Neuronal stem cell (in vitro differentiated cells): ENCODE measurements at regions not wholly inside any gene's neighbourhood (a gene's known extent, or its start where the extent isn't known, plus 50 kb on each side); places are given as distances from the start of the nearest gene placed in this dataset.

Source experiments
- DNase-seq: peaks from one replicate; pipeline ENCODE4 v3.0.0-alpha.2; 2013; ENCODE audit warnings: low spot score
- H2AFZ ChIP-seq: one replicate; pipeline ENCODE4 v1.6.1; 2013; ENCODE audit warnings: mild to moderate bottlenecking, low read length, inconsistent platforms
- H2AK5ac ChIP-seq: 2 replicates; pipeline ENCODE4 v1.6.1; 2013; ENCODE audit warnings: low read depth, mild to moderate bottlenecking, inconsistent platforms, low read length, moderate library complexity, mixed read lengths
- H2BK120ac ChIP-seq: 2 replicates; pipeline ENCODE4 v1.6.1; 2013; ENCODE audit warnings: low read depth, mild to moderate bottlenecking, inconsistent platforms, low read length, moderate library complexity, mixed read lengths
- H2BK12ac ChIP-seq: one replicate; pipeline ENCODE4 v1.6.1; 2013; ENCODE audit warnings: low read length, inconsistent platforms
- H2BK15ac ChIP-seq: 2 replicates; pipeline ENCODE4 v1.6.1; 2013; ENCODE audit warnings: mild to moderate bottlenecking, low read length, inconsistent platforms, mixed read lengths
- H2BK5ac ChIP-seq: one replicate; pipeline ENCODE4 v1.6.1; 2013; ENCODE audit warnings: inconsistent platforms, mild to moderate bottlenecking, low read length, moderate library complexity
- H3K14ac ChIP-seq: one replicate; pipeline ENCODE4 v1.6.1; 2013; ENCODE audit warnings: low read length, inconsistent platforms
- H3K18ac ChIP-seq: 2 replicates; pipeline ENCODE4 v1.6.1; 2013; ENCODE audit warnings: low read length, inconsistent platforms
- H3K23ac ChIP-seq: 2 replicates; pipeline ENCODE4 v1.6.1; 2013; ENCODE audit warnings: low read depth, mild to moderate bottlenecking, mixed read lengths, low read length, inconsistent platforms; ENCODE audit not compliant: poor library complexity
- H3K27ac ChIP-seq: replicated peaks from 3 replicates; pipeline ENCODE4 v1.5.1; 2013; ENCODE audit warnings: low read length, inconsistent platforms
- H3K27me3 ChIP-seq, 3 experiments: 2 replicates each; pipeline ENCODE4 v1.6.1; 2013; ENCODE audit warnings: low read length in 3 of 3, mild to moderate bottlenecking in 2 of 3, inconsistent platforms in 1 of 3, low read depth in 1 of 3, mixed read lengths in 1 of 3, moderate library complexity in 1 of 3; ENCODE audit not compliant: control insufficient read depth in 3 of 3, insufficient read depth in 3 of 3
- H3K36me3 ChIP-seq, 2 donors: replicated peaks in 1 of 2; 2 replicates each; pipeline ENCODE4 v1.6.1; 2013; ENCODE audit warnings: low read length in 2 of 2; ENCODE audit not compliant: control insufficient read depth in 2 of 2, insufficient read depth in 2 of 2
- H3K4ac ChIP-seq: 2 replicates; pipeline ENCODE4 v1.6.1; 2013; ENCODE audit warnings: inconsistent platforms, mild to moderate bottlenecking, low read length, moderate library complexity
- H3K4me1 ChIP-seq, 2 donors: 1 replicate in 1 of 2; 2 replicates in 1 of 2; pipeline ENCODE4 v1.6.1; 2013; ENCODE audit warnings: low read length in 2 of 2, low read depth in 1 of 2; ENCODE audit not compliant: control insufficient read depth in 2 of 2, insufficient read depth in 1 of 2
- H3K4me2 ChIP-seq: one replicate; pipeline ENCODE4 v1.6.1; 2013; ENCODE audit warnings: mild to moderate bottlenecking, low read length, inconsistent platforms; ENCODE audit not compliant: insufficient read depth, poor library complexity, severe bottlenecking
- H3K4me3 ChIP-seq, 2 donors: 2 replicates each; pipeline ENCODE4 v1.5.1; 2013; ENCODE audit warnings: low read length in 2 of 2, mild to moderate bottlenecking in 2 of 2, inconsistent platforms in 1 of 2, moderate library complexity in 1 of 2
- H3K79me1 ChIP-seq: one replicate; pipeline ENCODE4 v1.6.1; 2013; ENCODE audit warnings: low read depth, mild to moderate bottlenecking, inconsistent platforms, low read length, moderate library complexity
- H3K9ac ChIP-seq: one replicate; pipeline ENCODE4 v1.6.1; 2013; ENCODE audit warnings: mild to moderate bottlenecking, low read depth, low read length, inconsistent platforms; ENCODE audit not compliant: poor library complexity
- H3K9me3 ChIP-seq, 2 donors: replicated peaks in 1 of 2; 2 replicates each; pipeline versions ENCODE3 to v1.6.1; 2013; ENCODE audit warnings: low read length in 2 of 2, mild to moderate bottlenecking in 2 of 2, inconsistent platforms in 1 of 2, low read depth in 1 of 2, mixed read lengths in 1 of 2, moderate library complexity in 1 of 2; ENCODE audit not compliant: control insufficient read depth in 2 of 2, insufficient read depth in 1 of 2
- H4K8ac ChIP-seq: one replicate; pipeline ENCODE4 v1.6.1; 2013; ENCODE audit warnings: low read depth, mild to moderate bottlenecking, inconsistent platforms, low read length, moderate library complexity
- H4K91ac ChIP-seq: one replicate; pipeline ENCODE4 v1.6.1; 2013; ENCODE audit warnings: low read length, low read depth, mild to moderate bottlenecking, inconsistent platforms; ENCODE audit not compliant: poor library complexity
- WGBS, 2 donors: extraction: QIAGEN DNeasy Blood & Tissue Kit; methylation state at CpG; one replicate each; pipeline ENCODE4 v1.1.7; 2013; ENCODE audit warnings: missing lambda C conversion rate in 2 of 2, mixed read lengths in 1 of 2; ENCODE audit not compliant: insufficient read length in 2 of 2, insufficient replicate concordance in 1 of 2; ENCODE audit errors: extremely low coverage in 2 of 2; 5-methylcytosine and 5-hydroxymethylcytosine counted together

GRCh38 chr10:131842351-131843088 lies 58.3 kb upstream of the PPP2R2D start:
- no peak overlapping the region for H3K9ac ChIP-seq
- H3K4me1 ChIP-seq, result peaks cover 0 to 5% of the 10 kb centered on the region in 2 donors
- no peak overlapping the region for H3K4me2 ChIP-seq
- no CpG with 5 or more reads among the region's 14 CpGs for WGBS, 2 donors
- H3K79me1 ChIP-seq, result peaks cover 3% of the 10 kb centered on the region
- peak overlapping the region; percentile 53 for H2BK5ac ChIP-seq
- H2BK12ac ChIP-seq, result no peak overlapping the region
- H3K18ac ChIP-seq, result peak overlapping the region; percentile 64
- H2BK120ac ChIP-seq, result no peak overlapping the region
- peak overlapping the region; percentile 83 for H2BK15ac ChIP-seq
- H3K4me3 ChIP-seq, result no peak overlapping the region
- peaks cover 0 to 2% (median 0%) of the 10 kb centered on the region in 3 experiments for H3K27me3 ChIP-seq
- H3K36me3 ChIP-seq, result peaks cover 0 to 4% of the 10 kb centered on the region in 2 donors
- no peak for DNase-seq
- H4K8ac ChIP-seq, result no peak overlapping the region
- H3K9me3 ChIP-seq, result peaks cover 0 to 5% of the 10 kb centered on the region in 2 donors
- H2AK5ac ChIP-seq, result peak overlapping the region; percentile 81
- H2AFZ ChIP-seq, result no peak overlapping the region
- H3K23ac ChIP-seq, result no peak overlapping the region
- no peak overlapping the region for H3K27ac ChIP-seq
- no peak overlapping the region for H3K4ac ChIP-seq
- H3K14ac ChIP-seq, result peak overlapping the region; percentile 82
- peak overlapping the region; percentile 53 for H4K91ac ChIP-seq

GRCh38 chr10:131843089-131843595 lies 57.7 kb upstream of the PPP2R2D start:
- H3K4me2 ChIP-seq, result no peak overlapping the region
- H3K79me1 ChIP-seq, result peaks cover 3% of the 10 kb centered on the region
- H3K36me3 ChIP-seq, result peaks cover 0 to 4% of the 10 kb centered on the region in 2 donors
- H3K14ac ChIP-seq, result peak overlapping the region; percentile 82
- H2AFZ ChIP-seq, result no peak overlapping the region
- no peak overlapping the region for H3K4ac ChIP-seq
- no peak overlapping the region for H3K23ac ChIP-seq
- H2BK15ac ChIP-seq, result peak overlapping the region; percentile 83
- WGBS, 2 donors, result no CpG with 5 or more reads among the region's 8 CpGs
- H2BK5ac ChIP-seq, result no peak overlapping the region
- peaks cover 0 to 5% of the 10 kb centered on the region in 2 donors for H3K9me3 ChIP-seq
- H4K8ac ChIP-seq, result no peak overlapping the region
- no peak overlapping the region for H3K9ac ChIP-seq
- H3K18ac ChIP-seq, result peak overlapping the region; percentile 38
- no peak overlapping the region for H4K91ac ChIP-seq
- no peak overlapping the region for H3K4me3 ChIP-seq
- H3K27ac ChIP-seq, result no peak overlapping the region
- H3K4me1 ChIP-seq, result peaks cover 0 to 5% of the 10 kb centered on the region in 2 donors
- no peak overlapping the region for H2BK120ac ChIP-seq
- no peak for DNase-seq
- H2BK12ac ChIP-seq, result no peak overlapping the region
- peak overlapping the region; percentile 79 for H2AK5ac ChIP-seq
- H3K27me3 ChIP-seq, result peaks cover 0 to 2% (median 0%) of the 10 kb centered on the region in 3 experiments

- Histone ChIP-seq H3K4me2 (no peak overlapping the region), H3K9me3 (peaks cover 0 to 5% of the 10 kb centered on the region in 2 donors), H3K27me3 (peaks cover 0 to 2% (median 0%) of the 10 kb centered on the region in 3 experiments), H3K79me1 (peaks cover 3% of the 10 kb centered on the region), H3K18ac (peak overlapping the region; percentile 25), H3K9ac (no peak overlapping the region), H2BK12ac (no peak overlapping the region), H3K4ac (no peak overlapping the region), H3K14ac (peak overlapping the region; percentile 6), H3K23ac (peak overlapping the region; percentile 44), H2BK5ac (no peak overlapping the region), H3K27ac (no peak overlapping the region), H4K91ac (no peak overlapping the region), H2BK120ac (no peak overlapping the region), H3K36me3 (peaks cover 0 to 4% of the 10 kb centered on the region in 2 donors), H4K8ac (no peak overlapping the region), H3K4me1 (peaks cover 0 to 5% of the 10 kb centered on the region in 2 donors), H2AFZ (no peak overlapping the region), H2BK15ac (no peak overlapping the region), H2AK5ac (peak overlapping the region; percentile 14), H3K4me3 (no peak overlapping the region)
- DNase-seq, result no peak
- no CpG with 5 or more reads among the region's 16 CpGs for WGBS, 2 donors
These were observed 56.9 kb upstream of the PPP2R2D start for GRCh38 chr10:131843881-131844284.

GRCh38 chr10:131844529-131845084 lies 56.2 kb upstream of the PPP2R2D start:
- H4K8ac ChIP-seq, result no peak overlapping the region
- DNase-seq, result no peak
- no peak overlapping the region for H3K9ac ChIP-seq

More at GRCh38 chr10:131844529-131845084, 56.2 kb upstream of the PPP2R2D start:
- peaks cover 0 to 4% of the 10 kb centered on the region in 2 donors for H3K36me3 ChIP-seq
- H2BK15ac ChIP-seq, result no peak overlapping the region
- H2BK12ac ChIP-seq, result no peak overlapping the region
- no peak overlapping the region for H3K23ac ChIP-seq
- no peak overlapping the region for H4K91ac ChIP-seq
- no peak overlapping the region for H3K4me3 ChIP-seq
- WGBS, 2 donors, result no CpG with 5 or more reads among the region's 22 CpGs
- H3K4ac ChIP-seq, result no peak overlapping the region
- no peak overlapping the region for H2BK120ac ChIP-seq
- peaks cover 0 to 2% (median 0%) of the 10 kb centered on the region in 3 experiments for H3K27me3 ChIP-seq
- no peak overlapping the region for H2BK5ac ChIP-seq
- H3K18ac ChIP-seq, result no peak overlapping the region
- H2AK5ac ChIP-seq, result no peak overlapping the region
- H3K79me1 ChIP-seq, result peaks cover 3% of the 10 kb centered on the region
- no peak overlapping the region for H3K4me2 ChIP-seq
- H3K9me3 ChIP-seq, result peaks cover 0 to 5% of the 10 kb centered on the region in 2 donors
- H3K4me1 ChIP-seq, result peaks cover 0 to 5% of the 10 kb centered on the region in 2 donors
- no peak overlapping the region for H3K27ac ChIP-seq
- H3K14ac ChIP-seq, result peak overlapping the region; percentile 63
- no peak overlapping the region for H2AFZ ChIP-seq
